ENCODE measurements at regions not wholly inside any gene's neighbourhood (a gene's known extent, or its start where the extent isn't known, plus 50 kb on each side); places are given as distances from the start of the nearest gene placed in this dataset.

DNA sequence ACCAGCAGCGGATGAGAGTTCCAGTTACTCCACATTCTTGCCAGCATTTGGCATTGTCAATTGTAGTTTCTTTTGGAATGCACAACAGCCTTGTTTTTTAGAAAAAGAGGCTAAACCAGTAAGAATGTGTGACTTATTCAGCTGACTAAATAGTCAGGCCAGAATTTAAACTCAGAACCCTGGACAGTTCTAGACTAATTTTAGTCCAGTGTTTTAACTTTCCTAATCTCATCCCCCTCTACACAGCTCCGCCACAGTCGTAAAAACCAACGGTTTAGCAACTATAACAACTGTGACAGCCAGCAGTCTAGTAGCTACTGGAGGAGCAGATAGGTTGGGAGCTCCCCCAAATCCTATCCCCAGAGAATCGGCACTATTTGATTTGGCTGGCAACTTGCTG, 103.7 kb downstream of the FOXD1 start:
- TF ChIP-seq CTCF (IDR thresholded peaks at IDR 0.05; ENCODE audit: insufficient read depth, missing control alignments), result no peak
- DNase-seq (ENCODE audit: insufficient read length, low spot score) (no peak), FAIRE-seq (no peak)

DNA sequence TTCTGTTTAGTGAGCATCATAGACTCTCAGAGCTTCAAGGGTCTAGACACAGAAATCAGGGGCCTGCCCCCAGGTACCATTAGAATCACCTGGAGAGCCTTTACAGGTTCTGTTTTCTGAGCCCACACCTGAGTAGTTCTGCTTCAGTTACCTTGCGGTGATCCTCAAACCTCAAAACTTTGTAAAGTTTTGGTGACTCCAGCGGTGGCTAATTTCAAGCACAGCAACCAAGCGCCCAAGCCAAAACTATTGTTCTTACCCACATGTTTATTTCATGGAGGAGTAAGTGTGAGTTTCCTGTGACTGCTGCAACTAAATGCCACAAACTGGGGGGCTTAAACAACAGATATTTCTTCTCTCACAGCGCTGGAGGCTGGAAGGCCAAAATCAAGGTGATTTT, 108.9 kb downstream of the FOXD1 start:
- FAIRE-seq (no peak), DNase-seq (ENCODE audit: insufficient read length, low spot score) (no peak)
- TF ChIP-seq CTCF (IDR thresholded peaks at IDR 0.05; ENCODE audit: insufficient read depth, missing control alignments), result no peak

- FAIRE-seq (no peak), DNase-seq (ENCODE audit: insufficient read length, low spot score) (no peak)
- TF ChIP-seq CTCF (IDR thresholded peaks at IDR 0.05; ENCODE audit: insufficient read depth, missing control alignments), result no peak
These were observed 109.5 kb downstream of the FOXD1 start for GRCh38 chr5:73339051-73339575.

- FAIRE-seq (no peak), DNase-seq (ENCODE audit: insufficient read length, low spot score) (no peak)
- no peak for TF ChIP-seq CTCF (IDR thresholded peaks at IDR 0.05; ENCODE audit: insufficient read depth, missing control alignments)
These were observed 110.1 kb downstream of the FOXD1 start for GRCh38 chr5:73338256-73339050.

GRCh38 chr5:73337586-73338255, 110.9 kb downstream of the FOXD1 start:
- TF ChIP-seq CTCF (IDR thresholded peaks at IDR 0.05; ENCODE audit: insufficient read depth, missing control alignments), result no peak
- DNase-seq (ENCODE audit: insufficient read length, low spot score), result no peak
- FAIRE-seq, result no peak

- DNase-seq (ENCODE audit: insufficient read length, low spot score) (no peak), FAIRE-seq (no peak)
- no peak for TF ChIP-seq CTCF (IDR thresholded peaks at IDR 0.05; ENCODE audit: insufficient read depth, missing control alignments)
These were observed 112.2 kb downstream of the FOXD1 start for GRCh38 chr5:73336366-73336765.
